Vagina (tissue), 2 donors: ENCODE measurements at regions not wholly inside any gene's neighbourhood (a gene's known extent, or its start where the extent isn't known, plus 50 kb on each side); places are given as distances from the start of the nearest gene placed in this dataset.

Experiments
- POLR2A ChIP-seq, 2 donors: fragments of 450-650 bp; IDR thresholded peaks; one replicate each; pipeline ENCODE4 v1.6.1; 2017; ENCODE audit warnings: antibody characterized with exemption in 2 of 2, mild to moderate bottlenecking in 2 of 2, moderate library complexity in 2 of 2
- POLR2AphosphoS5 ChIP-seq, 2 donors: sonication (generic); formaldehyde crosslinking; IDR thresholded peaks; one replicate each; pipeline ENCODE4 v1.9.0; 2017; ENCODE audit warnings: antibody characterized with exemption in 2 of 2, mild to moderate bottlenecking in 2 of 2, low read depth in 1 of 2; ENCODE audit not compliant: insufficient read depth in 1 of 2
- TF ChIP-seq, protein P1 (sequence below), 3 experiments: fragments of 450-650 bp in 2 of 3; fragments of 200-600 bp in 1 of 3; sonication (generic) in 1 of 3; IDR thresholded peaks; one replicate each; pipeline ENCODE4 v1.5.1; 2017 to 2019; ENCODE audit warnings: antibody characterized with exemption in 3 of 3, mild to moderate bottlenecking in 2 of 3, moderate library complexity in 2 of 3

- TF ChIP-seq, protein P1, sequence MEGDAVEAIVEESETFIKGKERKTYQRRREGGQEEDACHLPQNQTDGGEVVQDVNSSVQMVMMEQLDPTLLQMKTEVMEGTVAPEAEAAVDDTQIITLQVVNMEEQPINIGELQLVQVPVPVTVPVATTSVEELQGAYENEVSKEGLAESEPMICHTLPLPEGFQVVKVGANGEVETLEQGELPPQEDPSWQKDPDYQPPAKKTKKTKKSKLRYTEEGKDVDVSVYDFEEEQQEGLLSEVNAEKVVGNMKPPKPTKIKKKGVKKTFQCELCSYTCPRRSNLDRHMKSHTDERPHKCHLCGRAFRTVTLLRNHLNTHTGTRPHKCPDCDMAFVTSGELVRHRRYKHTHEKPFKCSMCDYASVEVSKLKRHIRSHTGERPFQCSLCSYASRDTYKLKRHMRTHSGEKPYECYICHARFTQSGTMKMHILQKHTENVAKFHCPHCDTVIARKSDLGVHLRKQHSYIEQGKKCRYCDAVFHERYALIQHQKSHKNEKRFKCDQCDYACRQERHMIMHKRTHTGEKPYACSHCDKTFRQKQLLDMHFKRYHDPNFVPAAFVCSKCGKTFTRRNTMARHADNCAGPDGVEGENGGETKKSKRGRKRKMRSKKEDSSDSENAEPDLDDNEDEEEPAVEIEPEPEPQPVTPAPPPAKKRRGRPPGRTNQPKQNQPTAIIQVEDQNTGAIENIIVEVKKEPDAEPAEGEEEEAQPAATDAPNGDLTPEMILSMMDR (IDR thresholded peaks at IDR 0.05): no peak
- TF ChIP-seq POLR2A (IDR thresholded peaks at IDR 0.05) (no peak), POLR2AphosphoS5 (IDR thresholded peaks at IDR 0.05; ENCODE audit: insufficient read depth in 1 of 2, low read depth in 1 of 2) (no peak)
Measured at GRCh38 chr2:43142921-43143438, 83.4 kb downstream of the ZFP36L2 start.
